HG02678 (cell line): ENCODE measurements at regions not wholly inside any gene's neighbourhood (a gene's known extent, or its start where the extent isn't known, plus 50 kb on each side); places are given as distances from the start of the nearest gene placed in this dataset.

ENCODE experiments used
- ATAC-seq: cut with Tn5 transposase; IDR thresholded peaks from one replicate; pipeline ENCODE4 v1.9.1; 2021; ENCODE audit warnings: mild to moderate bottlenecking, moderate library complexity; ENCODE audit not compliant: unreplicated experiment

GRCh38 chr7:33725111-33726025 is 180.0 kb upstream of the BMPER start:
- no peak for ATAC-seq

- no peak for ATAC-seq
Observed at GRCh38 chr7:33726582-33726981, 178.8 kb upstream of the BMPER start.

- ATAC-seq, result no peak
Observed at GRCh38 chr7:33727315-33727714, 178.0 kb upstream of the BMPER start.

GRCh38 chr7:33728873-33729551 is 176.3 kb upstream of the BMPER start:
- no peak for ATAC-seq

- ATAC-seq, result no peak
Observed at GRCh38 chr7:33729726-33730125, 175.6 kb upstream of the BMPER start.

- ATAC-seq, result no peak
Observed at GRCh38 chr7:33730958-33731357, 174.4 kb upstream of the BMPER start.

GRCh38 chr7:33731912-33732311 is 173.4 kb upstream of the BMPER start:
- no peak for ATAC-seq

GRCh38 chr7:33732462-33732861 is 172.9 kb upstream of the BMPER start:
- no peak for ATAC-seq

- ATAC-seq, result no peak
Observed at GRCh38 chr7:33733870-33734650, 171.3 kb upstream of the BMPER start.

GRCh38 chr7:33735403-33735802 is 169.9 kb upstream of the BMPER start:
- no peak for ATAC-seq

GRCh38 chr7:33736521-33737221 is 168.7 kb upstream of the BMPER start:
- no peak for ATAC-seq

- no peak for ATAC-seq
Observed at GRCh38 chr7:33738260-33738935, 166.9 kb upstream of the BMPER start.

- ATAC-seq, result no peak
Observed at GRCh38 chr7:33739286-33739685, 166.1 kb upstream of the BMPER start.

GRCh38 chr7:33742521-33742920 is 162.8 kb upstream of the BMPER start:
- no peak for ATAC-seq

- ATAC-seq, result no peak
Observed at GRCh38 chr7:33742999-33743587, 162.2 kb upstream of the BMPER start.

- no peak for ATAC-seq
Observed at GRCh38 chr7:33743594-33743993, 161.7 kb upstream of the BMPER start.

GRCh38 chr7:33744293-33745075 is 160.9 kb upstream of the BMPER start:
- no peak for ATAC-seq

- ATAC-seq, result no peak
Observed at GRCh38 chr7:33745934-33746333, 159.4 kb upstream of the BMPER start.

- ATAC-seq, result no peak
Observed at GRCh38 chr7:33748793-33749192, 156.5 kb upstream of the BMPER start.
